ENCODE measurements at regions not wholly inside any gene's neighbourhood (a gene's known extent, or its start where the extent isn't known, plus 50 kb on each side); places are given as distances from the start of the nearest gene placed in this dataset.

- TF ChIP-seq CTCF (IDR thresholded peaks at IDR 0.05; ENCODE audit: control extremely low read depth, extremely low read depth, low read depth, missing control alignments): no peak
- CTCF ChIA-PET: no interaction called here
- POLR2A ChIA-PET: no interaction called here
- DNase-seq (ENCODE audit: extremely low spot score): no peak
Observed at GRCh38 chr6:84461461-84461860, 234.0 kb upstream of the CEP162 start.

- ChIA-PET CTCF (no interaction called here), POLR2A (no interaction called here)
- no peak for DNase-seq (ENCODE audit: extremely low spot score)
- TF ChIP-seq CTCF (IDR thresholded peaks at IDR 0.05; ENCODE audit: control extremely low read depth, extremely low read depth, low read depth, missing control alignments): no peak
Observed at GRCh38 chr6:84460491-84460890, 233.0 kb upstream of the CEP162 start.

GRCh38 chr6:84459401-84459800 is 232.0 kb upstream of the CEP162 start:
- POLR2A ChIA-PET: no interaction called here
- CTCF ChIA-PET: no interaction called here
- no peak for TF ChIP-seq CTCF (IDR thresholded peaks at IDR 0.05; ENCODE audit: control extremely low read depth, extremely low read depth, low read depth, missing control alignments)

GRCh38 chr6:84458271-84458670 is 230.8 kb upstream of the CEP162 start:
- CTCF ChIA-PET: interaction anchor here (1.3 kb wide), 1 partner anchor 9 kb away, joined by 3 read pairs; no protein-coding TSS in a partner anchor
- TF ChIP-seq CTCF (IDR thresholded peaks at IDR 0.05; ENCODE audit: control extremely low read depth, extremely low read depth, low read depth, missing control alignments): no peak
- POLR2A ChIA-PET: no interaction called here
- no peak for DNase-seq (ENCODE audit: extremely low spot score)

More at GRCh38 chr6:84459401-84459800, 232.0 kb upstream of the CEP162 start:
- DNase-seq (ENCODE audit: extremely low spot score): no peak

GRCh38 chr6:84457276-84457675 is 229.8 kb upstream of the CEP162 start:
- TF ChIP-seq CTCF (IDR thresholded peaks at IDR 0.05; ENCODE audit: control extremely low read depth, extremely low read depth, low read depth, missing control alignments): no peak
- CTCF ChIA-PET: interaction anchor here (0.8 to 1.3 kb wide), 2 partner anchors 8 to 35 kb away, joined by 3 read pairs; no protein-coding TSS in a partner anchor
- no peak for DNase-seq (ENCODE audit: extremely low spot score)
- POLR2A ChIA-PET: no interaction called here

GRCh38 chr6:84456803-84457202 is 229.4 kb upstream of the CEP162 start:
- POLR2A ChIA-PET: no interaction called here
- no peak for DNase-seq (ENCODE audit: extremely low spot score)
- CTCF ChIA-PET: no interaction called here
- no peak for TF ChIP-seq CTCF (IDR thresholded peaks at IDR 0.05; ENCODE audit: control extremely low read depth, extremely low read depth, low read depth, missing control alignments)
